ENCODE measurements at regions not wholly inside any gene's neighbourhood (a gene's known extent, or its start where the extent isn't known, plus 50 kb on each side); places are given as distances from the start of the nearest gene placed in this dataset.

DNA sequence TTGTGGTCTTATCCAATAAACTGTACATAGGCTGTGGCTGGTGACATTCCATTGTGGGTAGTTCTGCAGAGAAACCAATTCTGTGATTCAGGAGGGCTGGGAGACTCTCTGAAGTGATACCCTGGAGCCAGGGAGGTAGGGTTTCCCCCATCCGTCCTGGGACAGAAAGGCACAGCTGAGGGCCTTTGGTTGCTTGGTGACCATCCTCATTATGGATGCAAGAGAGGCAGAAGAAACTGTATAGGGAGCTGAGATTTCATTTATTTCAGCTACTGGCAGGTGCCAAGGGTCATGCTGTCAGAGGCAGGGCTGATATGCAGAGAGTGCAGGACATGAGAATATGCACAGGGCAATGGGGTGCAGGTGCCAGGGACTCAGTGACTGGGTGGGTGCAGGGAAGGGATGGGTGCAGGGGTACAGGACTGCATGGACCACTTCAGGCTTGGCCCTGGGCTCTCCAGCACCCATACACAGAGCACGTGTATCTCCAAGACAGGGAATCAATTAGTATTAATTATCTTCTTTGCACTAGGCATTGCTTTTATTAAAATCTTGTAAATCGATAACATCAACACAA is 236.5 kb downstream of the ICE1 start:
- TF ChIP-seq, protein P1, sequence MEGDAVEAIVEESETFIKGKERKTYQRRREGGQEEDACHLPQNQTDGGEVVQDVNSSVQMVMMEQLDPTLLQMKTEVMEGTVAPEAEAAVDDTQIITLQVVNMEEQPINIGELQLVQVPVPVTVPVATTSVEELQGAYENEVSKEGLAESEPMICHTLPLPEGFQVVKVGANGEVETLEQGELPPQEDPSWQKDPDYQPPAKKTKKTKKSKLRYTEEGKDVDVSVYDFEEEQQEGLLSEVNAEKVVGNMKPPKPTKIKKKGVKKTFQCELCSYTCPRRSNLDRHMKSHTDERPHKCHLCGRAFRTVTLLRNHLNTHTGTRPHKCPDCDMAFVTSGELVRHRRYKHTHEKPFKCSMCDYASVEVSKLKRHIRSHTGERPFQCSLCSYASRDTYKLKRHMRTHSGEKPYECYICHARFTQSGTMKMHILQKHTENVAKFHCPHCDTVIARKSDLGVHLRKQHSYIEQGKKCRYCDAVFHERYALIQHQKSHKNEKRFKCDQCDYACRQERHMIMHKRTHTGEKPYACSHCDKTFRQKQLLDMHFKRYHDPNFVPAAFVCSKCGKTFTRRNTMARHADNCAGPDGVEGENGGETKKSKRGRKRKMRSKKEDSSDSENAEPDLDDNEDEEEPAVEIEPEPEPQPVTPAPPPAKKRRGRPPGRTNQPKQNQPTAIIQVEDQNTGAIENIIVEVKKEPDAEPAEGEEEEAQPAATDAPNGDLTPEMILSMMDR (IDR thresholded peaks at IDR 0.05; ENCODE audit: insufficient read depth, low read length), result no peak

DNA sequence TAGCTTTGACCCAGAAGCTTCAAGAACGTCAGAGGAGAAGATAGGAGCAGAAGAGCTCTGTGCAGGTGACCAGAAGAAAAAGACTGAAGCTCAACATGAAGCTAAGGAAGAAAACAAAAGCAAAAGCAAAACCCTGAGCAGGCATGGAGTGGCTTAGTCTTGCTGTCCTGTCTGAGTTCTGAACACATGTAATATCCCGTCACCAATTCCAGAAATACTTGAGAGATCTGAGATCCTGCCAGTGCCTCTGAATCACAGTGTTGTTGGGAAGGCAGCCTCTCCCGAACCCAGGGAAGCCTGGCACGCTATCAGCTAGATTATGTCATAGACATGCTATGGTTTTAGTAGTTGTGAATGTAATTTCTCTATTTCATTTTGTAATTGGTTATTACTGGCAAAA is 235.7 kb downstream of the ICE1 start:
- Histone ChIP-seq H3K27me3 (ENCODE audit: insufficient read depth, poor library complexity, severe bottlenecking) (no peaks in the 10 kb centered on the region), H3K27ac (replicated peaks) (no peak overlapping the region), H3K4me3 (replicated peaks; ENCODE audit: insufficient read depth, low read length) (no peak overlapping the region)
- DNase-seq (ENCODE audit: low read depth in 1 of 2, low spot score in 1 of 2), result no peak
- no peak for TF ChIP-seq SPI1 (IDR thresholded peaks at IDR 0.05; ENCODE audit: borderline replicate concordance, low read depth)
- TF ChIP-seq, protein P2, sequence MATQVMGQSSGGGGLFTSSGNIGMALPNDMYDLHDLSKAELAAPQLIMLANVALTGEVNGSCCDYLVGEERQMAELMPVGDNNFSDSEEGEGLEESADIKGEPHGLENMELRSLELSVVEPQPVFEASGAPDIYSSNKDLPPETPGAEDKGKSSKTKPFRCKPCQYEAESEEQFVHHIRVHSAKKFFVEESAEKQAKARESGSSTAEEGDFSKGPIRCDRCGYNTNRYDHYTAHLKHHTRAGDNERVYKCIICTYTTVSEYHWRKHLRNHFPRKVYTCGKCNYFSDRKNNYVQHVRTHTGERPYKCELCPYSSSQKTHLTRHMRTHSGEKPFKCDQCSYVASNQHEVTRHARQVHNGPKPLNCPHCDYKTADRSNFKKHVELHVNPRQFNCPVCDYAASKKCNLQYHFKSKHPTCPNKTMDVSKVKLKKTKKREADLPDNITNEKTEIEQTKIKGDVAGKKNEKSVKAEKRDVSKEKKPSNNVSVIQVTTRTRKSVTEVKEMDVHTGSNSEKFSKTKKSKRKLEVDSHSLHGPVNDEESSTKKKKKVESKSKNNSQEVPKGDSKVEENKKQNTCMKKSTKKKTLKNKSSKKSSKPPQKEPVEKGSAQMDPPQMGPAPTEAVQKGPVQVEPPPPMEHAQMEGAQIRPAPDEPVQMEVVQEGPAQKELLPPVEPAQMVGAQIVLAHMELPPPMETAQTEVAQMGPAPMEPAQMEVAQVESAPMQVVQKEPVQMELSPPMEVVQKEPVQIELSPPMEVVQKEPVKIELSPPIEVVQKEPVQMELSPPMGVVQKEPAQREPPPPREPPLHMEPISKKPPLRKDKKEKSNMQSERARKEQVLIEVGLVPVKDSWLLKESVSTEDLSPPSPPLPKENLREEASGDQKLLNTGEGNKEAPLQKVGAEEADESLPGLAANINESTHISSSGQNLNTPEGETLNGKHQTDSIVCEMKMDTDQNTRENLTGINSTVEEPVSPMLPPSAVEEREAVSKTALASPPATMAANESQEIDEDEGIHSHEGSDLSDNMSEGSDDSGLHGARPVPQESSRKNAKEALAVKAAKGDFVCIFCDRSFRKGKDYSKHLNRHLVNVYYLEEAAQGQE (IDR thresholded peaks at IDR 0.05; ENCODE audit: insufficient replicate concordance, low read depth), result no peak
- TF ChIP-seq, protein P1 (IDR thresholded peaks at IDR 0.05; ENCODE audit: insufficient read depth, low read length), result no peak
- no peak for TF ChIP-seq POLR2AphosphoS5 (IDR thresholded peaks at IDR 0.05; ENCODE audit: low read depth)
- TF ChIP-seq GABPA (IDR thresholded peaks at IDR 0.05; ENCODE audit: low read depth), result no peak

More for the DNA sequence above, 236.5 kb downstream of the ICE1 start:
- H3K4me3 ChIP-seq (replicated peaks; ENCODE audit: insufficient read depth, low read length), result no peak overlapping the region
- no peak overlapping the region for H3K27ac ChIP-seq (replicated peaks)
- no peaks in the 10 kb centered on the region for H3K27me3 ChIP-seq (ENCODE audit: insufficient read depth, poor library complexity, severe bottlenecking)
- no peak for DNase-seq (ENCODE audit: low read depth in 1 of 2, low spot score in 1 of 2)

- Histone ChIP-seq H3K4me3 (replicated peaks; ENCODE audit: insufficient read depth, low read length) (no peak overlapping the region), H3K27me3 (ENCODE audit: insufficient read depth, poor library complexity, severe bottlenecking) (no peaks in the 10 kb centered on the region), H3K27ac (replicated peaks) (no peak overlapping the region)
- no peak for TF ChIP-seq GABPA (IDR thresholded peaks at IDR 0.05; ENCODE audit: low read depth)
- TF ChIP-seq, protein P2 (IDR thresholded peaks at IDR 0.05; ENCODE audit: insufficient replicate concordance, low read depth), result no peak
- TF ChIP-seq SPI1 (IDR thresholded peaks at IDR 0.05; ENCODE audit: borderline replicate concordance, low read depth), result no peak
- TF ChIP-seq, protein P1 (IDR thresholded peaks at IDR 0.05; ENCODE audit: insufficient read depth, low read length), result no peak
- TF ChIP-seq POLR2AphosphoS5 (IDR thresholded peaks at IDR 0.05; ENCODE audit: low read depth), result no peak
- DNase-seq (ENCODE audit: low read depth in 1 of 2, low spot score in 1 of 2), result no peak
Measured at GRCh38 chr5:5652181-5652580, 229.7 kb downstream of the ICE1 start.

GRCh38 chr5:5650949-5651348 is 228.5 kb downstream of the ICE1 start:
- Histone ChIP-seq H3K4me3 (replicated peaks; ENCODE audit: insufficient read depth, low read length) (no peak overlapping the region), H3K27ac (replicated peaks) (no peak overlapping the region), H3K27me3 (ENCODE audit: insufficient read depth, poor library complexity, severe bottlenecking) (no peaks in the 10 kb centered on the region)
- TF ChIP-seq POLR2AphosphoS5 (IDR thresholded peaks at IDR 0.05; ENCODE audit: low read depth) (no peak), SPI1 (IDR thresholded peaks at IDR 0.05; ENCODE audit: borderline replicate concordance, low read depth) (no peak), GABPA (IDR thresholded peaks at IDR 0.05; ENCODE audit: low read depth) (no peak)
- TF ChIP-seq, protein P2 (IDR thresholded peaks at IDR 0.05; ENCODE audit: insufficient replicate concordance, low read depth), result no peak
- TF ChIP-seq, protein P1 (IDR thresholded peaks at IDR 0.05; ENCODE audit: insufficient read depth, low read length), result no peak
- DNase-seq (ENCODE audit: low read depth in 1 of 2, low spot score in 1 of 2), result no peak

Measured in HL-60 (cell line).